NB4 (cell line): ENCODE measurements at regions not wholly inside any gene's neighbourhood (a gene's known extent, or its start where the extent isn't known, plus 50 kb on each side); places are given as distances from the start of the nearest gene placed in this dataset.

Experiments
- DNase-seq: peaks from one replicate; pipeline ENCODE4 v3.0.0; 2010; ENCODE audit warnings: low read depth
- H3K4me3 ChIP-seq: one replicate; pipeline ENCODE4 v1.5.1; 2011; ENCODE audit warnings: mild to moderate bottlenecking, low read depth, low read length, moderate library complexity
- MAX ChIP-seq: IDR thresholded peaks from 2 replicates; pipeline ENCODE4 v1.6.1; 2011; ENCODE audit warnings: low read depth, low read length
- MYC ChIP-seq: IDR thresholded peaks from 2 replicates; pipeline ENCODE4 v1.6.1; 2011; ENCODE audit warnings: low read depth, low read length
- POLR2A ChIP-seq: IDR thresholded peaks from 2 replicates; pipeline ENCODE4 v1.6.1; 2011; ENCODE audit warnings: mild to moderate bottlenecking; ENCODE audit not compliant: insufficient read length; ENCODE audit errors: extremely low read depth
- TF ChIP-seq, protein P1 (sequence below): IDR thresholded peaks from one replicate; pipeline ENCODE4 v1.5.1; 2012; ENCODE audit warnings: low read depth, low read length

- H3K4me3 ChIP-seq: no peak overlapping the region
- TF ChIP-seq POLR2A (no peak), MYC (no peak), MAX (no peak)
- TF ChIP-seq, protein P1, sequence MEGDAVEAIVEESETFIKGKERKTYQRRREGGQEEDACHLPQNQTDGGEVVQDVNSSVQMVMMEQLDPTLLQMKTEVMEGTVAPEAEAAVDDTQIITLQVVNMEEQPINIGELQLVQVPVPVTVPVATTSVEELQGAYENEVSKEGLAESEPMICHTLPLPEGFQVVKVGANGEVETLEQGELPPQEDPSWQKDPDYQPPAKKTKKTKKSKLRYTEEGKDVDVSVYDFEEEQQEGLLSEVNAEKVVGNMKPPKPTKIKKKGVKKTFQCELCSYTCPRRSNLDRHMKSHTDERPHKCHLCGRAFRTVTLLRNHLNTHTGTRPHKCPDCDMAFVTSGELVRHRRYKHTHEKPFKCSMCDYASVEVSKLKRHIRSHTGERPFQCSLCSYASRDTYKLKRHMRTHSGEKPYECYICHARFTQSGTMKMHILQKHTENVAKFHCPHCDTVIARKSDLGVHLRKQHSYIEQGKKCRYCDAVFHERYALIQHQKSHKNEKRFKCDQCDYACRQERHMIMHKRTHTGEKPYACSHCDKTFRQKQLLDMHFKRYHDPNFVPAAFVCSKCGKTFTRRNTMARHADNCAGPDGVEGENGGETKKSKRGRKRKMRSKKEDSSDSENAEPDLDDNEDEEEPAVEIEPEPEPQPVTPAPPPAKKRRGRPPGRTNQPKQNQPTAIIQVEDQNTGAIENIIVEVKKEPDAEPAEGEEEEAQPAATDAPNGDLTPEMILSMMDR: no peak
- DNase-seq: peak; percentile 6
These were observed 49.8 kb upstream of the HEY2 start for GRCh38 chr6:125699591-125699990.
